ENCODE measurements at regions not wholly inside any gene's neighbourhood (a gene's known extent, or its start where the extent isn't known, plus 50 kb on each side); places are given as distances from the start of the nearest gene placed in this dataset.

GRCh38 chr4:123699880-123700771 lies 303.5 kb downstream of the SPRY1 start:
- Histone ChIP-seq H3K4me3 (no peak overlapping the region), H3K36me3 (no peaks in the 10 kb centered on the region), H3K27ac (peak overlapping the region; percentile 40), H3K27me3 (no peaks in the 10 kb centered on the region), H3K4me1 (no peaks in the 10 kb centered on the region), H3K9me3 (no peaks in the 10 kb centered on the region)
- DNase-seq (no peak), ATAC-seq (no peak)
- TF ChIP-seq CTCF (IDR thresholded peaks at IDR 0.05) = no peak
- intact Hi-C loops (cut with DNase I) = no loop called here

- no peaks in the 10 kb centered on the region for H3K27me3 ChIP-seq
- H3K4me1 ChIP-seq = no peaks in the 10 kb centered on the region
- intact Hi-C loops (cut with DNase I) = no loop called here
- DNase-seq (no peak), ATAC-seq (no peak)
- H3K27ac ChIP-seq = no peak overlapping the region
- no peak for TF ChIP-seq CTCF (IDR thresholded peaks at IDR 0.05)
- no peaks in the 10 kb centered on the region for H3K36me3 ChIP-seq
- H3K9me3 ChIP-seq = no peaks in the 10 kb centered on the region
- no peak overlapping the region for H3K4me3 ChIP-seq
These were observed 304.6 kb downstream of the SPRY1 start for GRCh38 chr4:123701131-123701575.

GRCh38 chr4:123705419-123705818 lies 308.8 kb downstream of the SPRY1 start:
- intact Hi-C loops (cut with DNase I) = no loop called here
- no peak for ATAC-seq

GRCh38 chr4:123706973-123707372 lies 310.4 kb downstream of the SPRY1 start:
- Histone ChIP-seq H3K9me3 (no peaks in the 10 kb centered on the region), H3K4me1 (no peaks in the 10 kb centered on the region), H3K36me3 (no peaks in the 10 kb centered on the region), H3K27me3 (no peaks in the 10 kb centered on the region), H3K4me3 (no peak overlapping the region), H3K27ac (no peak overlapping the region)
- no peak for ATAC-seq
- TF ChIP-seq CTCF (IDR thresholded peaks at IDR 0.05) = no peak
- intact Hi-C loops (cut with DNase I) = no loop called here
- DNase-seq = no peak

More at GRCh38 chr4:123705419-123705818, 308.8 kb downstream of the SPRY1 start:
- DNase-seq = no peak
- no peaks in the 10 kb centered on the region for H3K4me1 ChIP-seq
- no peak for TF ChIP-seq CTCF (IDR thresholded peaks at IDR 0.05)
- no peaks in the 10 kb centered on the region for H3K9me3 ChIP-seq
- no peak overlapping the region for H3K27ac ChIP-seq
- H3K36me3 ChIP-seq = no peaks in the 10 kb centered on the region
- no peaks in the 10 kb centered on the region for H3K27me3 ChIP-seq
- no peak overlapping the region for H3K4me3 ChIP-seq

- Histone ChIP-seq H3K27ac (no peak overlapping the region), H3K9me3 (no peaks in the 10 kb centered on the region), H3K27me3 (no peaks in the 10 kb centered on the region), H3K4me1 (no peaks in the 10 kb centered on the region), H3K4me3 (no peak overlapping the region), H3K36me3 (no peaks in the 10 kb centered on the region)
- TF ChIP-seq CTCF (IDR thresholded peaks at IDR 0.05) = no peak
- DNase-seq (no peak), ATAC-seq (no peak)
- intact Hi-C loops (cut with DNase I) = no loop called here
These were observed 312.3 kb downstream of the SPRY1 start for GRCh38 chr4:123708902-123709301.
